ENCODE measurements at regions not wholly inside any gene's neighbourhood (a gene's known extent, or its start where the extent isn't known, plus 50 kb on each side); places are given as distances from the start of the nearest gene placed in this dataset.

- no peaks in the 10 kb centered on the region for H3K9me3 ChIP-seq (ENCODE audit: control insufficient read depth, insufficient read depth, low read length)
- H3K27me3 ChIP-seq (ENCODE audit: control insufficient read depth, insufficient read depth, low read length): no peaks in the 10 kb centered on the region
- no peak overlapping the region for H3K27ac ChIP-seq (ENCODE audit: low read length)
- no peaks in the 10 kb centered on the region for H3K36me3 ChIP-seq (ENCODE audit: control insufficient read depth, insufficient read depth, low read length)
- no CpG with 5 or more reads among the region's 5 CpGs for WGBS (ENCODE audit: insufficient coverage, insufficient read length)
- no peak for DNase-seq (ENCODE audit: low read depth, low spot score)
- H3K4me1 ChIP-seq (ENCODE audit: control insufficient read depth, insufficient read depth, low read length): no peaks in the 10 kb centered on the region; the same call in 1 of the 2 replicates
- no peak overlapping the region for H3K4me3 ChIP-seq (ENCODE audit: low read length)
Measured at GRCh38 chr5:158470764-158471534, 612.0 kb upstream of the CLINT1 start.

GRCh38 chr5:158468444-158468843, 609.5 kb upstream of the CLINT1 start:
- H3K27ac ChIP-seq (ENCODE audit: low read length): no peak overlapping the region
- no peaks in the 10 kb centered on the region for H3K36me3 ChIP-seq (ENCODE audit: control insufficient read depth, insufficient read depth, low read length)
- no peaks in the 10 kb centered on the region for H3K9me3 ChIP-seq (ENCODE audit: control insufficient read depth, insufficient read depth, low read length)
- H3K4me3 ChIP-seq (ENCODE audit: low read length): no peak overlapping the region
- no CpG with 5 or more reads among the region's 2 CpGs for WGBS (ENCODE audit: insufficient coverage, insufficient read length)
- no peak for DNase-seq (ENCODE audit: low read depth, low spot score)
- no peaks in the 10 kb centered on the region for H3K27me3 ChIP-seq (ENCODE audit: control insufficient read depth, insufficient read depth, low read length)
- H3K4me1 ChIP-seq (ENCODE audit: control insufficient read depth, insufficient read depth, low read length): no peaks in the 10 kb centered on the region; the same call in 1 of the 2 replicates

- no peak for DNase-seq (ENCODE audit: low read depth, low spot score)
- no peak overlapping the region for H3K27ac ChIP-seq (ENCODE audit: low read length)
Measured at GRCh38 chr5:158466191-158466590, 607.2 kb upstream of the CLINT1 start.

GRCh38 chr5:158465086-158465972, 606.4 kb upstream of the CLINT1 start:
- DNase-seq (ENCODE audit: low read depth, low spot score): no peak
- Histone ChIP-seq H3K9me3 (ENCODE audit: control insufficient read depth, insufficient read depth, low read length) (no peaks in the 10 kb centered on the region), H3K4me1 (ENCODE audit: control insufficient read depth, insufficient read depth, low read length) (no peaks in the 10 kb centered on the region), H3K4me3 (ENCODE audit: low read length) (no peak overlapping the region), H3K27me3 (ENCODE audit: control insufficient read depth, insufficient read depth, low read length) (no peaks in the 10 kb centered on the region), H3K36me3 (ENCODE audit: control insufficient read depth, insufficient read depth, low read length) (no peaks in the 10 kb centered on the region), H3K27ac (ENCODE audit: low read length) (no peak overlapping the region)
- no CpG with 5 or more reads among the region's 6 CpGs for WGBS (ENCODE audit: insufficient coverage, insufficient read length)

More at GRCh38 chr5:158466191-158466590, 607.2 kb upstream of the CLINT1 start:
- H3K9me3 ChIP-seq (ENCODE audit: control insufficient read depth, insufficient read depth, low read length): no peaks in the 10 kb centered on the region
- H3K4me1 ChIP-seq (ENCODE audit: control insufficient read depth, insufficient read depth, low read length): no peaks in the 10 kb centered on the region
- H3K27me3 ChIP-seq (ENCODE audit: control insufficient read depth, insufficient read depth, low read length): no peaks in the 10 kb centered on the region
- no peak overlapping the region for H3K4me3 ChIP-seq (ENCODE audit: low read length)
- H3K36me3 ChIP-seq (ENCODE audit: control insufficient read depth, insufficient read depth, low read length): no peaks in the 10 kb centered on the region

- H3K4me3 ChIP-seq (ENCODE audit: low read length): no peak overlapping the region
- DNase-seq (ENCODE audit: low read depth, low spot score): no peak
- no peaks in the 10 kb centered on the region for H3K9me3 ChIP-seq (ENCODE audit: control insufficient read depth, insufficient read depth, low read length)
- no peak overlapping the region for H3K27ac ChIP-seq (ENCODE audit: low read length)
- H3K4me1 ChIP-seq (ENCODE audit: control insufficient read depth, insufficient read depth, low read length): no peaks in the 10 kb centered on the region
- H3K36me3 ChIP-seq (ENCODE audit: control insufficient read depth, insufficient read depth, low read length): no peaks in the 10 kb centered on the region
- no CpG with 5 or more reads among the region's 1 CpG for whole genome bisulfite sequencing (ENCODE audit: insufficient coverage, insufficient read length)
- H3K27me3 ChIP-seq (ENCODE audit: control insufficient read depth, insufficient read depth, low read length): no peaks in the 10 kb centered on the region
Measured at GRCh38 chr5:158464383-158464782, 605.4 kb upstream of the CLINT1 start.

GRCh38 chr5:158463938-158464337, 605.0 kb upstream of the CLINT1 start:
- no peak overlapping the region for H3K4me3 ChIP-seq (ENCODE audit: low read length)
- no CpG with 5 or more reads among the region's 4 CpGs for WGBS (ENCODE audit: insufficient coverage, insufficient read length)
- no peaks in the 10 kb centered on the region for H3K36me3 ChIP-seq (ENCODE audit: control insufficient read depth, insufficient read depth, low read length)
- H3K9me3 ChIP-seq (ENCODE audit: control insufficient read depth, insufficient read depth, low read length): no peaks in the 10 kb centered on the region
- no peaks in the 10 kb centered on the region for H3K4me1 ChIP-seq (ENCODE audit: control insufficient read depth, insufficient read depth, low read length)
- no peak for DNase-seq (ENCODE audit: low read depth, low spot score)
- no peak overlapping the region for H3K27ac ChIP-seq (ENCODE audit: low read length)
- H3K27me3 ChIP-seq (ENCODE audit: control insufficient read depth, insufficient read depth, low read length): no peaks in the 10 kb centered on the region

- no CpG with 5 or more reads among the region's 1 CpG for WGBS (ENCODE audit: insufficient coverage, insufficient read length)
- Histone ChIP-seq H3K36me3 (ENCODE audit: control insufficient read depth, insufficient read depth, low read length) (no peaks in the 10 kb centered on the region), H3K4me3 (ENCODE audit: low read length) (no peak overlapping the region), H3K27me3 (ENCODE audit: control insufficient read depth, insufficient read depth, low read length) (no peaks in the 10 kb centered on the region), H3K9me3 (ENCODE audit: control insufficient read depth, insufficient read depth, low read length) (no peaks in the 10 kb centered on the region), H3K4me1 (ENCODE audit: control insufficient read depth, insufficient read depth, low read length) (no peaks in the 10 kb centered on the region), H3K27ac (ENCODE audit: low read length) (no peak overlapping the region)
- no peak for DNase-seq (ENCODE audit: low read depth, low spot score)
Measured at GRCh38 chr5:158463188-158463587, 604.2 kb upstream of the CLINT1 start.

- Histone ChIP-seq H3K27me3 (ENCODE audit: control insufficient read depth, insufficient read depth, low read length) (no peaks in the 10 kb centered on the region), H3K27ac (ENCODE audit: low read length) (no peak overlapping the region), H3K4me1 (ENCODE audit: control insufficient read depth, insufficient read depth, low read length) (no peaks in the 10 kb centered on the region), H3K36me3 (ENCODE audit: control insufficient read depth, insufficient read depth, low read length) (no peaks in the 10 kb centered on the region), H3K9me3 (ENCODE audit: control insufficient read depth, insufficient read depth, low read length) (no peaks in the 10 kb centered on the region), H3K4me3 (ENCODE audit: low read length) (no peak overlapping the region)
- WGBS (ENCODE audit: insufficient coverage, insufficient read length): no CpG with 5 or more reads among the region's 9 CpGs
- no peak for DNase-seq (ENCODE audit: low read depth, low spot score)
Measured at GRCh38 chr5:158462349-158463114, 603.6 kb upstream of the CLINT1 start.

GRCh38 chr5:158461240-158461854, 602.4 kb upstream of the CLINT1 start:
- no peaks in the 10 kb centered on the region for H3K9me3 ChIP-seq (ENCODE audit: control insufficient read depth, insufficient read depth, low read length)
- no peak for DNase-seq (ENCODE audit: low read depth, low spot score)
- H3K4me3 ChIP-seq (ENCODE audit: low read length): no peak overlapping the region
- WGBS (ENCODE audit: insufficient coverage, insufficient read length): no CpG with 5 or more reads among the region's 4 CpGs
- no peaks in the 10 kb centered on the region for H3K27me3 ChIP-seq (ENCODE audit: control insufficient read depth, insufficient read depth, low read length)
- H3K36me3 ChIP-seq (ENCODE audit: control insufficient read depth, insufficient read depth, low read length): no peaks in the 10 kb centered on the region
- H3K4me1 ChIP-seq (ENCODE audit: control insufficient read depth, insufficient read depth, low read length): no peaks in the 10 kb centered on the region
- H3K27ac ChIP-seq (ENCODE audit: low read length): no peak overlapping the region

- no peak overlapping the region for H3K4me3 ChIP-seq (ENCODE audit: low read length)
- WGBS (ENCODE audit: insufficient coverage, insufficient read length): no CpG with 5 or more reads among the region's 2 CpGs
- H3K27ac ChIP-seq (ENCODE audit: low read length): no peak overlapping the region
- no peaks in the 10 kb centered on the region for H3K36me3 ChIP-seq (ENCODE audit: control insufficient read depth, insufficient read depth, low read length)
- H3K4me1 ChIP-seq (ENCODE audit: control insufficient read depth, insufficient read depth, low read length): no peaks in the 10 kb centered on the region
- H3K9me3 ChIP-seq (ENCODE audit: control insufficient read depth, insufficient read depth, low read length): no peaks in the 10 kb centered on the region
- DNase-seq (ENCODE audit: low read depth, low spot score): no peak
- no peaks in the 10 kb centered on the region for H3K27me3 ChIP-seq (ENCODE audit: control insufficient read depth, insufficient read depth, low read length)
Measured at GRCh38 chr5:158458086-158458485, 599.1 kb upstream of the CLINT1 start.

Data from iPS DF 6.9 (cell line).